Naive thymus-derived CD4-positive, alpha-beta T cell (primary cell): ENCODE measurements at regions not wholly inside any gene's neighbourhood (a gene's known extent, or its start where the extent isn't known, plus 50 kb on each side); places are given as distances from the start of the nearest gene placed in this dataset.

ENCODE experiments used
- ATAC-seq: fragments of 150-1000 bp; cut with Tn5 transposase; 2 replicates; pipeline ENCODE4 v1.10.0; 2021; ENCODE audit warnings: mild to moderate bottlenecking, moderate library complexity
- CTCF ChIA-PET: fragments of 350-600 bp; sonication (Branson Sonifier 250); formaldehyde crosslinking; loops from one replicate; lab custom pipeline; 2021; ENCODE audit warnings: antibody characterized with exemption; lab: Charles Lee
- POLR2A ChIA-PET: fragments of 350-600 bp; sonication (Branson Sonifier 250); formaldehyde crosslinking; loops from one replicate; lab custom pipeline; 2021; ENCODE audit warnings: antibody characterized with exemption, inconsistent platforms; lab: Charles Lee
- DNase-seq, 9 donors: peaks; one replicate each; pipeline versions ENCODE4 v3.0.0 to v3.0.0-alpha.2; 2020 to 2022; ENCODE audit warnings: mixed read lengths in 1 of 9
- H3K27ac ChIP-seq: one replicate; pipeline ENCODE4 v1.7.0; 2013; ENCODE audit warnings: mild to moderate bottlenecking, low read depth, low read length, moderate library complexity
- H3K27me3 ChIP-seq, 2 donors: one replicate each; pipeline ENCODE4 v1.7.0; 2013; ENCODE audit warnings: low read length in 2 of 2, mild to moderate bottlenecking in 2 of 2, moderate library complexity in 2 of 2; ENCODE audit not compliant: control insufficient read depth in 2 of 2, insufficient read depth in 2 of 2
- H3K36me3 ChIP-seq, 3 experiments: 1 replicate in 2 of 3; 2 replicates in 1 of 3; pipeline ENCODE4 v1.7.0; 2013; ENCODE audit warnings: low read length in 3 of 3, mild to moderate bottlenecking in 3 of 3, moderate library complexity in 1 of 3; ENCODE audit not compliant: insufficient read depth in 3 of 3, control insufficient read depth in 2 of 3
- H3K4me1 ChIP-seq, 2 donors: one replicate each; pipeline ENCODE4 v1.7.0; 2013; ENCODE audit warnings: low read length in 2 of 2, mild to moderate bottlenecking in 2 of 2, moderate library complexity in 1 of 2; ENCODE audit not compliant: control insufficient read depth in 2 of 2, insufficient read depth in 2 of 2
- H3K4me3 ChIP-seq: 2 replicates; pipeline ENCODE4 v1.7.0; 2013; ENCODE audit warnings: mild to moderate bottlenecking, low read length
- H3K9me3 ChIP-seq, 3 experiments: 1 replicate in 2 of 3; 2 replicates in 1 of 3; pipeline ENCODE4 v1.7.0; 2013; ENCODE audit warnings: low read length in 3 of 3; ENCODE audit not compliant: control insufficient read depth in 2 of 3
- H3K27ac Mint-ChIP-seq, 9 donors: one replicate each; pipeline ENCODE4 v1.8.0; 2020 to 2022; ENCODE audit warnings: mixed read lengths in 9 of 9, mild to moderate bottlenecking in 8 of 9, moderate library complexity in 5 of 9, inconsistent platforms in 2 of 9
- H3K27me3 Mint-ChIP-seq, 5 donors: one replicate each; pipeline ENCODE4 v1.8.0; 2021 to 2022; ENCODE audit warnings: mixed read lengths in 5 of 5, mild to moderate bottlenecking in 1 of 5
- H3K36me3 Mint-ChIP-seq, 5 donors: one replicate each; pipeline ENCODE4 v1.8.0; 2020 to 2022; ENCODE audit warnings: mixed read lengths in 5 of 5, mild to moderate bottlenecking in 3 of 5, inconsistent platforms in 1 of 5
- H3K4me1 Mint-ChIP-seq, 7 donors: one replicate each; pipeline ENCODE4 v1.8.0; 2020 to 2022; ENCODE audit warnings: mixed read lengths in 7 of 7, mild to moderate bottlenecking in 3 of 7, inconsistent platforms in 1 of 7
- H3K4me3 Mint-ChIP-seq, 10 donors: one replicate each; pipeline ENCODE4 v1.8.0; 2020 to 2022; ENCODE audit warnings: mild to moderate bottlenecking in 10 of 10, mixed read lengths in 10 of 10, moderate library complexity in 6 of 10, inconsistent platforms in 2 of 10
- H3K9me3 Mint-ChIP-seq, 11 donors: one replicate each; pipeline ENCODE4 v1.8.0; 2020 to 2022; ENCODE audit warnings: mixed read lengths in 11 of 11, mild to moderate bottlenecking in 4 of 11, inconsistent platforms in 1 of 11, moderate library complexity in 1 of 11
- intact Hi-C, 2 donors: fragments of 100-400 bp; cut with micrococcal nuclease; formaldehyde crosslinking; loops; one replicate each; pipeline ENCODE4 v1.15.1; 2023

- CTCF ChIA-PET: no interaction called here
- no peak overlapping the region for H3K4me3 ChIP-seq
- intact Hi-C loops: no loop called here
- H3K4me3 Mint-ChIP-seq: no peak overlapping the region
- H3K27ac ChIP-seq: no peak overlapping the region
- H3K27ac Mint-ChIP-seq: no peak overlapping the region
- no peaks in the 10 kb centered on the region for H3K27me3 ChIP-seq
- ATAC-seq (no peak), DNase-seq (no peak)
- H3K27me3 Mint-ChIP-seq: no peaks in the 10 kb centered on the region
- H3K9me3 Mint-ChIP-seq: peaks cover 0 to 23% (median 6%) of the 10 kb centered on the region in 11 donors
- no peaks in the 10 kb centered on the region for H3K4me1 ChIP-seq
- H3K9me3 ChIP-seq: no peaks in the 10 kb centered on the region
- no peaks in the 10 kb centered on the region for H3K36me3 ChIP-seq
- H3K4me1 Mint-ChIP-seq: no peaks in the 10 kb centered on the region
- H3K36me3 Mint-ChIP-seq: no peaks in the 10 kb centered on the region
- POLR2A ChIA-PET: no interaction called here
Measured at GRCh38 chr5:18181575-18181974, 547.3 kb downstream of the TAF11L14 start.

- H3K4me1 ChIP-seq: no peaks in the 10 kb centered on the region
- POLR2A ChIA-PET: no interaction called here
- no peak overlapping the region for H3K4me3 Mint-ChIP-seq
- no peak overlapping the region for H3K27ac ChIP-seq
- peaks cover 0 to 7% (median 0%) of the 10 kb centered on the region in 3 experiments for H3K9me3 ChIP-seq
- no peaks in the 10 kb centered on the region for H3K36me3 ChIP-seq
- intact Hi-C loops: no loop called here
- DNase-seq (no peak), ATAC-seq (no peak)
- H3K27me3 ChIP-seq: no peaks in the 10 kb centered on the region
- H3K27ac Mint-ChIP-seq: no peak overlapping the region
- peaks cover 0 to 4% (median 0%) of the 10 kb centered on the region in 5 donors for H3K36me3 Mint-ChIP-seq
- peaks cover 5 to 49% (median 13%) of the 10 kb centered on the region in 11 donors for H3K9me3 Mint-ChIP-seq
- no peaks in the 10 kb centered on the region for H3K27me3 Mint-ChIP-seq
- H3K4me1 Mint-ChIP-seq: no peaks in the 10 kb centered on the region
- CTCF ChIA-PET: no interaction called here
- no peak overlapping the region for H3K4me3 ChIP-seq
Measured at GRCh38 chr5:18195910-18196309, 561.6 kb downstream of the TAF11L14 start.

GRCh38 chr5:18197734-18198133, 563.5 kb downstream of the TAF11L14 start:
- peaks cover 0 to 7% (median 0%) of the 10 kb centered on the region in 3 experiments for H3K9me3 ChIP-seq
- ChIA-PET POLR2A (no interaction called here), CTCF (no interaction called here)
- H3K36me3 ChIP-seq: no peaks in the 10 kb centered on the region
- Mint-ChIP-seq H3K27me3 (no peaks in the 10 kb centered on the region), H3K36me3 (peaks cover 0 to 4% (median 0%) of the 10 kb centered on the region in 5 donors), H3K27ac (no peak overlapping the region), H3K9me3 (peaks cover 3 to 37% (median 13%) of the 10 kb centered on the region in 11 donors), H3K4me3 (peak overlapping the region in 1 of 10 donors; percentile 6), H3K4me1 (no peaks in the 10 kb centered on the region)
- H3K4me3 ChIP-seq: no peak overlapping the region
- no peak for DNase-seq
- no peaks in the 10 kb centered on the region for H3K4me1 ChIP-seq
- ATAC-seq: no peak
- intact Hi-C loops: no loop called here
- no peaks in the 10 kb centered on the region for H3K27me3 ChIP-seq
- H3K27ac ChIP-seq: no peak overlapping the region

DNA sequence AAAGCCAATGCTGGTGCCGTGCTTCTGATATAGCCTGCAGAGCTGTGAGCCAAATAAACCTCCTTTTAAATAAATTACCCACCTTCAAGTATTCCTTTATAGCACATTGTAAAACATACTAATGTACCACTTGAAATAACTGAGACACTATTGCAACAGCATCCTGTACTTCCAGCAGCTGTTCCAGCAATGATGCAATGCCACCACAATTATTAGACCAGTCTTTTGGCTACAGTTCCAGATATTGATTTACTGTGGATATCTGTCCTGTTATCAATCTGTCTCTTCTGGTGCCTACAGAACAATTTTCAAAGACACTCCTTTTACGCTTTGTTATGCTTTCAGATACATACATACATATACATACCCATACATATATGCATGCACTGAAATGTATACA, 567.9 kb downstream of the TAF11L14 start:
- no peak for DNase-seq
- peaks cover 0 to 7% (median 0%) of the 10 kb centered on the region in 3 experiments for H3K9me3 ChIP-seq
- ChIA-PET CTCF (no interaction called here), POLR2A (no interaction called here)
- H3K4me3 Mint-ChIP-seq: no peak overlapping the region
- ATAC-seq: no peak
- intact Hi-C loops: no loop called here
- H3K9me3 Mint-ChIP-seq: peaks cover 0 to 32% (median 6%) of the 10 kb centered on the region in 11 donors
- no peaks in the 10 kb centered on the region for H3K4me1 ChIP-seq
- no peaks in the 10 kb centered on the region for H3K27me3 ChIP-seq
- no peak overlapping the region for H3K27ac ChIP-seq
- H3K36me3 ChIP-seq: no peaks in the 10 kb centered on the region
- no peak overlapping the region for H3K27ac Mint-ChIP-seq
- H3K36me3 Mint-ChIP-seq: no peaks in the 10 kb centered on the region
- H3K4me3 ChIP-seq: no peak overlapping the region
- no peaks in the 10 kb centered on the region for H3K27me3 Mint-ChIP-seq
- H3K4me1 Mint-ChIP-seq: no peaks in the 10 kb centered on the region

- no peaks in the 10 kb centered on the region for H3K36me3 ChIP-seq
- no peaks in the 10 kb centered on the region for H3K4me1 ChIP-seq
- H3K4me3 Mint-ChIP-seq: no peak overlapping the region
- H3K4me1 Mint-ChIP-seq: no peaks in the 10 kb centered on the region
- H3K27ac Mint-ChIP-seq: no peak overlapping the region
- H3K36me3 Mint-ChIP-seq: no peaks in the 10 kb centered on the region
- no peak overlapping the region for H3K27ac ChIP-seq
- H3K9me3 ChIP-seq: peaks cover 0 to under 1% (median 0%) of the 10 kb centered on the region in 3 experiments
- no peak for DNase-seq
- H3K27me3 ChIP-seq: no peaks in the 10 kb centered on the region
- POLR2A ChIA-PET: no interaction called here
- no peak overlapping the region for H3K4me3 ChIP-seq
- intact Hi-C loops: no loop called here
- H3K27me3 Mint-ChIP-seq: no peaks in the 10 kb centered on the region
- H3K9me3 Mint-ChIP-seq: peaks cover 0 to 26% (median 5%) of the 10 kb centered on the region in 11 donors
- CTCF ChIA-PET: no interaction called here
- no peak for ATAC-seq
Measured at GRCh38 chr5:18203296-18203695, 569.0 kb downstream of the TAF11L14 start.

- no peak overlapping the region for H3K27ac ChIP-seq
- no peaks in the 10 kb centered on the region for H3K36me3 ChIP-seq
- POLR2A ChIA-PET: no interaction called here
- Mint-ChIP-seq H3K4me1 (no peaks in the 10 kb centered on the region), H3K27ac (no peak overlapping the region), H3K4me3 (no peak overlapping the region), H3K9me3 (peaks cover 0 to 25% (median 7%) of the 10 kb centered on the region in 11 donors), H3K27me3 (no peaks in the 10 kb centered on the region), H3K36me3 (no peaks in the 10 kb centered on the region)
- intact Hi-C loops: no loop called here
- no peak for DNase-seq
- H3K9me3 ChIP-seq: no peaks in the 10 kb centered on the region
- no peaks in the 10 kb centered on the region for H3K4me1 ChIP-seq
- ATAC-seq: no peak
- no peaks in the 10 kb centered on the region for H3K27me3 ChIP-seq
- CTCF ChIA-PET: no interaction called here
- no peak overlapping the region for H3K4me3 ChIP-seq
Measured at GRCh38 chr5:18213666-18214065, 579.4 kb downstream of the TAF11L14 start.

GRCh38 chr5:18216016-18216415, 581.8 kb downstream of the TAF11L14 start:
- POLR2A ChIA-PET: no interaction called here
- Mint-ChIP-seq H3K4me1 (no peaks in the 10 kb centered on the region), H3K27ac (no peak overlapping the region), H3K36me3 (no peaks in the 10 kb centered on the region), H3K27me3 (no peaks in the 10 kb centered on the region), H3K9me3 (peaks cover 4 to 35% (median 8%) of the 10 kb centered on the region in 11 donors), H3K4me3 (no peak overlapping the region)
- no peaks in the 10 kb centered on the region for H3K9me3 ChIP-seq
- intact Hi-C loops: no loop called here
- DNase-seq (no peak), ATAC-seq (no peak)
- no peaks in the 10 kb centered on the region for H3K4me1 ChIP-seq
- CTCF ChIA-PET: no interaction called here
- no peak overlapping the region for H3K27ac ChIP-seq
- no peak overlapping the region for H3K4me3 ChIP-seq
- no peaks in the 10 kb centered on the region for H3K36me3 ChIP-seq
- no peaks in the 10 kb centered on the region for H3K27me3 ChIP-seq
